Cardiac fibroblast (primary cell): ENCODE measurements at regions not wholly inside any gene's neighbourhood (a gene's known extent, or its start where the extent isn't known, plus 50 kb on each side); places are given as distances from the start of the nearest gene placed in this dataset.
A peak's percentile ranks its signal among the peaks of the same experiment; 100 is the strongest.

Experiments used
- DNase-seq, 2 donors: peaks; one replicate each; pipeline versions ENCODE4 v3.0.0 to v3.0.0-alpha.2; 2010; ENCODE audit warnings: low read depth in 2 of 2
- H3K4me3 ChIP-seq, 2 donors: replicated peaks in 1 of 2; 1 replicate in 1 of 2; 2 replicates in 1 of 2; pipeline ENCODE4 v1.5.1; 2011; ENCODE audit warnings: low read depth in 2 of 2, low read length in 2 of 2, mild to moderate bottlenecking in 2 of 2, moderate library complexity in 1 of 2
- CTCF ChIP-seq: IDR thresholded peaks from one replicate; pipeline ENCODE4 v1.5.1; 2011; ENCODE audit warnings: low read depth, mild to moderate bottlenecking, low read length, inconsistent platforms

GRCh38 chr6:140915103-140915502, 1217.6 kb upstream of the GJE1 start:
- no peak overlapping the region for H3K4me3 ChIP-seq
- TF ChIP-seq CTCF: no peak
- DNase-seq: peak; percentile 4 to 17

- TF ChIP-seq CTCF: no peak
- H3K4me3 ChIP-seq: no peak overlapping the region
- no peak for DNase-seq
These were observed 1220.0 kb upstream of the GJE1 start for GRCh38 chr6:140912686-140913085.

- H3K4me3 ChIP-seq: no peak overlapping the region
- no peak for TF ChIP-seq CTCF
- peak in 1 of 2 donors; percentile 40 for DNase-seq
These were observed 1223.1 kb upstream of the GJE1 start for GRCh38 chr6:140909625-140910024.

GRCh38 chr6:140909156-140909555, 1223.6 kb upstream of the GJE1 start:
- DNase-seq: peak in 1 of 2 donors; percentile 54
- TF ChIP-seq CTCF: no peak
- H3K4me3 ChIP-seq: no peak overlapping the region

GRCh38 chr6:140908505-140908904, 1224.2 kb upstream of the GJE1 start:
- no peak for DNase-seq
- no peak for TF ChIP-seq CTCF
- H3K4me3 ChIP-seq: no peak overlapping the region

GRCh38 chr6:140907235-140907634, 1225.5 kb upstream of the GJE1 start:
- no peak for DNase-seq
- TF ChIP-seq CTCF: no peak
- no peak overlapping the region for H3K4me3 ChIP-seq

- H3K4me3 ChIP-seq: no peak overlapping the region
- no peak for DNase-seq
- no peak for TF ChIP-seq CTCF
These were observed 1227.0 kb upstream of the GJE1 start for GRCh38 chr6:140905724-140906123.
